Stimulated activated CD8-positive, alpha-beta memory T cell treated with anti-CD3 and anti-CD28 coated beads, Interleukin-7, amount 100 ng/mL, for 4 hours (primary cell): ENCODE measurements at regions not wholly inside any gene's neighbourhood (a gene's known extent, or its start where the extent isn't known, plus 50 kb on each side); places are given as distances from the start of the nearest gene placed in this dataset.
"Not testable (repeated sequence)": the region's sequence is repeated elsewhere in the genome, so short reads cannot be mapped to it uniquely, and the experiment has no call there.

Source experiments
- DNase-seq, 2 donors: peaks; one replicate each; pipeline ENCODE4 v3.0.0-alpha.2; 2020; ENCODE audit warnings: low read depth in 2 of 2

DNA sequence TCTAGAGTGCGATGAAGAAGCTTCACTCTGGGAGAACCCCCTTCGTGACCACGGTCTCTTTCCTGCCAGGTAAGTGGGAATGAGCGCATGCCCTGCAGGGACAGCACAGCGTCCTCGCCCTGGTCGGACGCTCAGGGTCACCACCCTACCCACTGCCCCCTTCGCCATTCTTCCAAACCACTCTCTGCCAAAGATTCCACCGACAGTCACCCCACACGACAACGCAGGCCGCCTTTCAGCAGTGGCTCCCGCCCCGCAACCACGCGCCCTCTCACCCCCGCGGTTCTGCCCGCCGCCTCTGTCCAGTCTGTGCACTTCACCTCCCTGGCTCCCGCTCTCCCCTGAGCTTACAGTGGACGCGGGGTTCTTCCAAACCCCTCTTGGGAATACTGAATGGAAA, 82.3 kb upstream of the FCGR1A start:
- DNase-seq: not testable (repeated sequence)

GRCh38 chr1:149700677-149701567, 81.6 kb upstream of the FCGR1A start:
- not testable (repeated sequence) for DNase-seq

DNA sequence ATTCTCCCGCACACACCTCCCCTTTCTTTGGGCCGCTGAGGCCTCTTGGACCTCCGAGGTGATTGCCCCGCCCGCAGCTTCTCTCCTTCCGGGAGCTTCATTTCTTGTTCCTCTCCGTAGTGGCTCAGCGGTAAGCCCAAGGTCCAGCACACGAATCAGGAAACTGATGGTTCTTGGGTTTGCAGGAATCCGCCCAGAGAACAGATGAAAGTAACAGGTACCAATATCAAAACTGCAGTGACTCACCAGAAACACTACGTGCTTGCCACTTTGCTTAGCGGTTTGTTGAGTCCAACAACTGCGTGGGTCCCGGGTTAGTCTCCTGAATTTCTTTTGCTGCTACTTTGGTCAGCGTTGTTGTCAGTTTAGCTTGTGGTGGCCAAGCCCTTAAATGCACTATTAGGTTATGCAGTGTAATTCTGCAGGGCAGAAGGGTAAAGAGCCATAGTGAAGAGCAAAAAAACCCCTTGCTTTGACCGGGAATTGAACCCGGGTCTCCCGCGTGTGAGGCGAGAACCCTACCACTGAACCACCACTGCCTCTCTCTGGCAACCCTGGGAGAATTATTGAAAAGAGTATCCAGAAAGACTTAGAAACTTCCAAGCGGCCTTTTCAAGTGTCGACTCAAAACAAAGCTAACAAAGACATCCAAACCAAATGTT, 74.2 kb upstream of the FCGR1A start:
- DNase-seq: peak; percentile 13 to 33

- not testable (repeated sequence) for DNase-seq
Measured at GRCh38 chr1:149711651-149712050, 70.8 kb upstream of the FCGR1A start.

- DNase-seq: peak in 1 of 2 donors; percentile 1
Measured at GRCh38 chr1:149712154-149712927, 70.2 kb upstream of the FCGR1A start.

DNA sequence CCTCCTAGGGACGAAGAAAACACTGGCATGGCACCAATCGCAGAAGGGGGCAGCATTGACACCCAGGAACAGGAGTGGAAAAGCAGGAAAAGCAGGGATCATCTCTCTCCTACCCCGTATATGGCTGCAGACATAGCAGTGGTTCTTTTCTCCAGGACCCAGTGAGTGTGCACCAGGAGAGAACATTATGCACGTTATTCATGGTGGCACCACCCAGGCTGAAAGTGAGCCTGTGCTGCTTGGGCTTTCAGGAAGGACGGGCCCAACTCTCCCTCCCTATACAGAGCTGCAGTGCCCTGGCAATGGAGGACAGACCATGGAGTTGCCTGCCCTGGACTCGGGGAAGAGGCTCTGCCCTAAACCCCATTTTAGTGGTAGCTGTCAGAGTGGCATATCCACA, 69.0 kb upstream of the FCGR1A start:
- not testable (repeated sequence) for DNase-seq

- not testable (repeated sequence) for DNase-seq
Measured at GRCh38 chr1:149713952-149714351, 68.5 kb upstream of the FCGR1A start.

- not testable (repeated sequence) for DNase-seq
Measured at GRCh38 chr1:149724618-149725302, 57.7 kb upstream of the FCGR1A start.

DNA sequence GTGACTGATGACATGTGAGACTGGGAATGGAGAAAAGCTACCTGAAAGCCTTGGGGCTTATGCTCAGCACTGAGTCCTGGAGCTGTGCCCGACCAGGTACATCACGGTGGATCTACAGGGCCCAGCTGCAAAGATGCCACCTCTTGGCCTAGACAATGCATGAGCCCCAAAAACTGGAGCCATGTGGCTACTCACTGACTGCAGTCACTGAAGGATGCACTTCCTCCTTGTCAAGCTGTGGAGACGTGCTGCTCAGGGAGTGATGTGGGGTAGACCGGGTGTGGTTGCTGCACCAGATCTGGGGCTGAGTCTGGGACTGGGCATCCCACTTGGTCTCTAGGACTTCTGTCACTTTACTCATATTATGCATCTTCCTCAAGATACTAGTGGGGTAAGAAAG, 55.8 kb upstream of the FCGR1A start:
- not testable (repeated sequence) for DNase-seq

DNA sequence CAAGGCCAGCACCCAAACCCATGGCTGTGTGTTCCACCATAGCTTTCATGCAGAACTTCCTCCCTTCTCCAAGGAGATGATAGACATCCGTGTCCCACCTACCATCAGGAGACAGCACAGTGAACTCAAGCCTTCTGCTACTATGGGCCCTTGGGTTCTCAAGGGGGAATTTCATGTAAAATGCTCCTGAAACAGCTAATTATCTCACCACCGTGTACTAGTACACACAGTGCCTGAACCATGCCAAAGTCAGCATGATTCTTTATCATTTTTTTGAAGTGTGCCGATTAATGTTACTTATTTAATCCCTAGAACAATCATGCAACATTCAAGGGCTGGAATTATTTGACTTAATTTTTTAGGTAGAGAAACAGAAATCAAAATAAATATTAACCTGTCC, 53.9 kb upstream of the FCGR1A start:
- DNase-seq: not testable (repeated sequence)
